ENCODE measurements at regions not wholly inside any gene's neighbourhood (a gene's known extent, or its start where the extent isn't known, plus 50 kb on each side); places are given as distances from the start of the nearest gene placed in this dataset.

DNA sequence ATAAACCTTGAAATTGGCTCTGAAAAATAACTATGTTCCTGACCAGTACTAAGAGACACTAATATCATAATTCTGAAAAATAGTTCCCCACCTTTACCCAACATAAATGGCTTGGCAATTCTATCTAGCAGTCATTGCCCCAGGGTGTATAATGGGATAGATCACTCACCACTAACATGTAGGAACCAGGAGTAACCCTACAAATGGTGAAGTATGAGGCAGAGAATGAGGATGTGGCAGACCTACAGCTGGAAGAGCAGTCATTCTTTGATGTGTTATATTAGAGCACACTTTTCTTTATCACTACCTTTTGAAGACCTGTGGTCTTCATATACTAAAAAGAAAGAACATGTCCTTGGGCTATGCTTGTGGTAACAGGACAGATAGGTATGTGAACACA lies 136.5 kb upstream of the SYNDIG1 start:
- DNase-seq = no peak

DNA sequence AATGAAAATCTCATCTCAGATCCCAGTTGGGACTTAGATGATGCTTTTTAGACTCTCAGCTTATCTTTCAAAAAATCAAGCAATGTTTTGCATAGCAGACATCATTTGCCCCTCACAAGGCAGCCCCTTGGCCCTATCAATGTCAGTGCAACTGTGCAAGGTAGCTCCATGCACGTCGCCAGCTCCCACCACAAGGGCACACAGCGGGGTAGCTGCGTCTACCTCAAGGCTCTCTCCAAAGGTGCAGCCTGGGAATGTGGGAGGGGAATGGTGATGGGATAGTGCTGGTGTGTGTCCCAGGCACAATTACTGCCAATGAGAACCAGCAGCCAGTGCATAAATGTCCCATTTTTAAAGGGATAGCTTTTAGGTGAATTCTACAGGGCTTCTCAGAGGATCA lies 137.5 kb upstream of the SYNDIG1 start:
- DNase-seq = no peak

DNA sequence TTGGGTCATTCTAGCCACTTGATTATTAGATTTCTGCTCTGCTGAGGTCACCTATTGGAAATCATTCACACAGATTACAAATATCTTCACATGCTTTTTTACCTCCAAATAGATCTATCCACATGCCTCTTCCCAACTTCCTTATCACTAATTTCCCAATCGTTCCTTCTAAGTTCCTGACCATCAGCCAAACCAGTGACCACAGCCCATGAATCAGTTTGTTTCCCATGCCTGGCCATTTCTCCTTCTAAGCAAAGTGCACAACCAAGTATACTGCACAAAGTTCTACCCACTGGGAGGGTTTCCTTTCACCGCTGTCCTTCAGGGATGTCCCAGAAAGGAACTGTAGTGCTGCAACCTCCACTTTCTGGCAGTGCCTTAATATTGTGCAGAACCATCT lies 140.5 kb upstream of the SYNDIG1 start:
- no peak for DNase-seq

DNA sequence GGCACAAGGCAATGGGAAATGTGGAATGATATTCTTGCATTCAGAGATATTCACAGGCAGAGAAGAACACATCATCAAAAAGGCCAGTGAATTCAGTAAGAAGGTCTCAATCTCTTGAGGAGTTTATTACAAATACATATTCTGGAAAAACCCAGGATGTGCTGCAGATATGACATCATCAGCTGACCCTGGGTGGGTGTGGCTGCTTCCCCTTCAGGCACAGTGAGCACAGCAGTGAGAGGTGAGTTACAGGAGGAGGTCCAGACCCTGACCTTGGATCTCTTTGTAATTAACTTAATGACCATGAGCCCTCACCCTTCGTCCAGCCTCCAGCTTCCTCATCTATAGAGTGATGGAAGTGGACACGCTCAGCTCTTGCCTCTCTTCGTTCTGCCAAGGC lies 147.5 kb upstream of the SYNDIG1 start:
- DNase-seq = no peak

DNA sequence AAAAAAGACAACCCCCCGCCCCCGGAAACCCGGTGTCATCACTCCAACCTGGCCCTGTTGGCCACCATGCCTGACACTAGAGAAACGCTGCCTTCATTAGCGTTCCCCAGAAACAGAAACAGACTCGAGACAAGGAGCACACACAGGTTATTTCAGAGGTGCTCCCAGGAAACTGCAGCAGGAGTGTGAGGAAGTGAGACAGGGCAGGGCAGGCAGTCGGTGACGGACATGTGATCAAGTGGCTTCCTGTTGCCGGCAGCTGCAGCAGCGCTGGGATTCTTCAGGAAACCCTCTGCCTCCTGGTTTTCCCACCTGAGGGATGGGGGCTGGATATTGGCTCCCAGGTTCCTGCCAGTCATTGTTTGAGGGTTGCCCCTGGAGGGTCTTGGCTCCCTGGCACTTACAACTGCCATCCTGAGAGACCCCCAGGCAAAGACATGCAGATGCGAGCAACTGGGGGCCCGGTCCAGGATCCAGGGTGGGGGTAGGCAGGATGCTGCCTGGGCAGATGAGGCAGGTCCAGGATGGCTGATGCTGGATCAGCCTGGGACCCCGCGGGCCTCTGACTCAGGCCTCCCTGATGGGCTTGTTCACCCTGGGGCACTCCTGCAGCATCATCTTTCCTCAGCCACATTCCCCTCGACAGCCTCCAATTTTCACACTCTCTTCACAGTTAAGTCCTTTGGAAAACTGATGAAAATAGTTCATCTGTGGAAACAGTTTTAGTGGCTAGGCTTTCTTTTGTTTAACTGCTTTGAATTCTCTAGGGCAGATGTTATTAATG lies 150.7 kb upstream of the SYNDIG1 start:
- DNase-seq = no peak

DNA sequence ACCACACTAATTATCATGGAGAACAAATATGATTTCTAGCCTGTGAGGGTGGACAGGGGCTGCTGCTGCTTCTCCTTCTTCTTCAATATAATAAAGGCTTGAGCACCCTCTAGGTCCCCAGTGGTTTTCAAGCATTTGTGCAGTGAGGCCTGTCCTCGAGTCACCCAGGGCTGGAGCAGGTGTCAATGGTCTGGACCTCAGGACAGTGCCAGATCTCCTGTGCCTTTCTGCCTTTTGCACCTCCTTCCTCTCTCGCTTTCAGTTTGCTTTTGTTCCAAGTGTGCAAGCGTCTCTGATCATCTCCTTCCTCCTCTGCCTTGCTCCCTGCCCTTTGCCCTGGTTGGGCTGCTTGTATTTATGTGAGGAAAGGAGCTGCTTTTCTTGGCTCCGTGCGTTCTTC lies 152.2 kb upstream of the SYNDIG1 start:
- no peak for DNase-seq

DNA sequence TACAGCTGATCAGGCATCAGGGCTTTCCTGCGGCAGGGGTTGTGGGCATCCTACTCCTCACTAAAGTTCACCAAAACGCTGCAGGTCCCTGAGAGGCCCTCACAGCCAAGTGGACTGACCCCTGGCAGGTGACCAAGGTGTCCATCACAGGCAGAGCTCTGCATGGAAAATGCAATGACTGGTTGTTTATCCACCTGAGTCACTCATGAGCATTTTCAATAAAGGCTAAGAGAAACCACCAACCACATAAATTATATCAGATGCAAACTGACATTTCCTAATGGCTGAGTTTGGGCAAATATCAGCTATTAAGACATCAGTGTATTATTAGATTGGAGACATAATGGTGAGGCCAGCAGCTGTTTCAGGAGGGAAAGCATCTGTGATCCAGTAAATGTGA lies 152.7 kb upstream of the SYNDIG1 start:
- DNase-seq = no peak

DNA sequence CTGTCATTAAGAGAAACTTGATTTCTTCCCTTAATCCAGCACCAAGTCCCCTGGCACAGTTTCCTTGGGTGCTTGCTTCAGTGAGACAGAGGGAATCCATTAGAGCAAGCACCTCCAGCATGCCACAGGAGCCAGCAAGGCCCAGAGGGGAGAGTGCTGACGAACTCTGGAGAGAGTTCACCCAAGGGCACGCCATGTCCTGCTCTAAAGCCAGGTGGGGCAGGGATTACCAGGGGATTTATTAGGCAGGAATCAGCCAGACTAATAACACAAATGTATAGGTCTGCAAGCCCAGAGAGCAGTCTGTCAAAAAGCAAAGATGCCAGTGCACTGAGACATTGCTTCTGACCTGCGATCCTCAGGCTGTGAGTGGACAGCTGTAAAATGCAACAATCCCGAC lies 155.4 kb upstream of the SYNDIG1 start:
- DNase-seq = no peak

DNA sequence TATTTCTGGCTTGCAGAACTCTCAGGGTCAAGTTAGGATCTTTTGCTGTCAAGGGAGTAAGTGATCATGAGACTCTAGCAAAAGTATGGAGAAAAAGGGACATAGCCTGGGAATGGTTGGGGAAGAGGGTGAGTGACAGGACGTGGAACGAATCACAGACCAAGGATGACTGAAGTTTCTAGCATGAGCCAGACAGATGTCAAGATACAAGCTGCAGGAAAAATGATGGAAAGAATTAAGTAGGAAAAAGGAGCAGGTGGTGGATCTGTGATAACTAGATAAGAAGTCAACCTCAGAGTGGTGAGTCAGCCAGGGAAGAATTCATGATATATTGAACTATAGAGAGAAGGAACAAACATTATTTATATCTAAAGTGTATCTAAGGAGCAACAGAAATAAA lies 159.8 kb upstream of the SYNDIG1 start:
- no peak for DNase-seq

DNA sequence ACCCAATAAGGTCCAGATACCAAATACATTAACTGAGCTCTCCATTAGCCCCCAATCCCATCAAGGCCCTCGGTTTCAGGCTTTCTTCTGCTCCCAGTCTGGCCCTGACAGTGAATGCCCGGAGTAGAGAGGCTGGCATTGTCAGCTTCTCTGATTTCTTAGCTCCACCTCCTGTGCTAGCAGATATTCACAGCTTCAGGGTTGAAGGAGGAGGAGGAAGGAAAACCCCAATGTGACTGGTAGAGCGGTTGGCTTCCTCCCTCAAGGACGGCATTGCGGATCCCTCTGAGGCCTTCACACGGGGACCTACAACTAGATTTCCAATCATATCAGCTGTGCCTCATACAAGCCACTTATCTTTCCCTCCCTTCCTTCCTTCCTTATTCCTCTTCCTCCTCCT lies 164.1 kb upstream of the SYNDIG1 start:
- no peak for DNase-seq

DNA sequence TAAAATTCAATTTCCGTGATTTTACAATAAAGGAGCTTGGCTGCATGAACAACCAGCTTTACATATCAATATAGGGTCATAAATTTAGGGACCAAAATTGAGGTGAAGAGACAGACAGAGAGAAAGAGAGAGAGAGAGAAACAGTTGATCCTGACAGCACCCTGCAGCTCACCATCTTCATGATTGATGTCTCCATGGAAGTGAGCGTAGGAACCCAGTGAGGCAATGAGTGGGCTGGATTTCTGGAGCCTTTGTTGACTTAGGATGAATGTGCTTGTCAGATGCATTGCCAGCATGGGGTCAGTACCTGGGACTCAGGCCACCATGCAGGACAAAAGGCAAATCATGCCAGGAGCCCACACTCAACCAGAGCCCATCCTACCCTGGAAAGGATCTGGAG lies 165.1 kb upstream of the SYNDIG1 start:
- no peak for DNase-seq

DNA sequence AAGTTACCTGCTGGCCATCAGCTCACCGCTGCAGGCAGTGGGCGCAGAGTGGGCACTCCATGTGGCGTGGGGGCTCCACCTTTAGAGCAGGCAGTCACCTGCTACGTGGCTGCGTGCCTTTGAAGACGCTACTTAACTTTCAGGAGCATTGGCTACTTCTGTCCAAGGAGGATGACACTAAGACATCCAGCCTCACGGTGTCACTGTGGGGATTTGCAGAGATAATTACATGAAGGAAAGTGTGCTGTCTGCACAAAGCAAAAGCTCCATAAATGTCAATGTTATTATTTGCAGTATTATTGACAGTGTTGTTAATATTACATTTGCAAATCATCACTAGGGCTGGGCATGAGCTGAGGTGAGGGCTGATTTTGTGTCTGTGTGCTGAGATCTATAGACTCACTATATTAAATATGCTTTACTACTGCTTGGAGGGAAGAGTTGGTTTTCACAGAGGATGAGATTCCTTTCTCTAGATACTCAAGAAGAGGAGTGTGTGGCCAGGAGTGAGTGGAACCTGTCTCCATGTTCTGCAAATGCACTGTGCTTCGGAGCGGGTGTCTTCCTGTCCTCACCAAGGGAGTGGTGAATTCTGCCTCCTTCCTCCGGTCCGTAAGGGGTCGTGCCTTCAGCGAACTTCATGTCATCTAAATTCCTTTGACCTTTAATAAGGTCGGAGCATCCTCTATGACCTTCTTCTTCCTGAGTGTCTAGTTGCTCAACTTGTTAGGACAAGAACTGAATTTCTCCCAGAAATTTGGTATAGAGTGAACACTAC lies 165.8 kb upstream of the SYNDIG1 start:
- no peak for DNase-seq

DNA sequence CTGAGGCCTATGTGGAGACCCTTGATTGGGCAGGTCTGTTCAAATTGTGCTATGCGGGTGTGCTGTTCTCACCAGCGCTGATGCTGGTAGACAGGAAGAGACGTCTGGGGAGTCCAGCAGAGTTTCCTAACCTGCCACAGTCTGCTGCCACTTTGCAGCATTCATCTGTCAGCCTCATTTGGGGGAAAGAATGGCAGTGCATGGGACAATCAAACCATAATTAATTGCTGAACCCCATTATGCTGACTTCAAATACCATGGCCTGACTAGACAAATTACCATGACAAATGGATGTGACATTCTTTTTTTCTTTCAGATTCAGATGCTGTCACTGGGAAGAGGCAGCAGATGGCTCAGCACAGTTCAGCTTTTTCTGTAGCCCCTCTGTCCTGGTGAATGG lies 171.4 kb upstream of the SYNDIG1 start:
- no peak for DNase-seq

DNA sequence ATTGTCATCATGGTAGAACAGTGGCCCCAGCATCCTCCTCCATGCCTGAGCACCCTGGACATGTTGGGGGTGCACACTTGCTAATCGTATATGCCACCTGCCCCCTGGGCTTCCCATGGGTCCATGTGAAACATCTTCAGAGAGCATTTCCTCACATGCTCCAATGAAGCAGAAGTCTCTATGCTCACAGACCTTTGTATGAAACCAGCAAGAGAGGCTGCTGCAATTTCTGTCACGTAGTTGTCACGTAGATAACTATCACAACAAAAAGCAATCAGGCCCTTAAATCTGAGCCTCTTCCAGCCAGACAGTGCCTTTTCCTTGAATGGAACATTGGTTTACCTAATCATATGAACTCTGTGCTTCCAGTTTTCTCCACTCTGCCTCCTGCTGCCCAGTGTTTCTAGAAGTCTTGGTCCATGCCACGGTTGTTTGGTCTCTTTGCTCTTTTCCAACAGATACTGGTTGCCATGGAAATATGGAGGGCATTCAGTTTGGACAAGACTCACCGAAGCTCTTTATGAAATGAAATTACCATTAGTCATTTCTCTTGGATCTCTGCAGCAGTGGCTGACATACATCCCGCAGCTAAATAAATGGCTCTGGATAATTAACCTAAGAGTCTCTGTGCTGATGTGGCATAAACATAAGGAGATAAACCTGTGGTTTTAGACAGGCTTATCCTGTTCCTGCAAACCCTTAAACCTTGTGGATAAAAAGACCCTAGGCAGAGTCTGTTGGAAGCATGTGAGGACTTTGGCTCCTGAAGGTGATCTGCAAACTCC lies 172.8 kb upstream of the SYNDIG1 start:
- DNase-seq = no peak

DNA sequence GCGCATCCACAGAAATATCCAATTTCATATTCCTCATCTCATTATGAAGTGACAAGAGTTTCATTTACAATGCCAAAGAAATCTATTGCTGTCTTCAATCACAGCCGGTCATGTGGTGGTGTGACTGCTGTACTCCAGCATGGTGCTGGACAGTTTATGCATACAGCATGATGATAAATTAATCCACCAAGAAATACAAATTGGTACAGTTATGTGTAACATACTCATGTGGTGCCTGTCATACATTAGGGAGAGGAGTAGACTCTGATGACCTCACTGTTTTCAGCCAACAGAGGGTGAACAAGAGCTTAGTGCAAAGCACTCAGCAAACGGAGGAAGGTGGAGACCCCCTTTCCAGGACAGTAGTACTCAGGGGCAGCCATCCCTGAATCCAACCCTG lies 178.4 kb upstream of the SYNDIG1 start:
- DNase-seq = no peak

DNA sequence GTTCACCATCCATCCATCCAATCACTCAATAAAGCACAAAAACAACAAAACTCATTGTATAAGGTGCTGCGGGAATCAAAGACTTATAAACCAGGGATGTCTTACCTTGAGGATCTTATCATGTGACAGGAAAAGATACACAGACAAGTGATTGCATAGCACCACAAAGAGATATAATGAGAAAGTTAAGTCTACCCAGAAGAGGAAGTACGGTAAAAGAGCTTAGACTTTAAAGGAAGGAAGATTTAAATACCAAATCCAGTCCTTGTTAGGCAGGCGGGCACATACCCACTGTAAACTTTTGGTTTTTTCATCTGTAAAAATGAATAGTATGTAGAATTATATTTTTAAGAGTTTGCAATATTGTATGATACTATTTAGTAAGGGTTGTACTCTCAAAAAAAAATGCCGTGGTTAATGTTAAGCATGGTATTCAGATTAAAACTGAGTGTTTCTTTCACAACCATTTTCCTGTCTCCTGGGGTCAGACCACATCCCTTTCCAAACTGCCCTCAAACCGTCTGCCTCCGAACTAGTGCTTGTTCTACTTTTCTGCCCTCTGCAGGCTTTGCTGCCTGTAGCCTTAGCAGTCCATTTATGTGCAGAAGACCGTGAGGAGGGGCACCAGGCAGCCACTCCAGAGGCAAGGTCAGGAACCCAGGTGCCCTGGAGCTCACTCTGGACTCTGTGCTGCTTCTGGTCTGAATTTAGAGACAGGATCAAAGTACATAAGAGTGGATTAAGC lies 179.5 kb upstream of the SYNDIG1 start:
- no peak for DNase-seq

DNA sequence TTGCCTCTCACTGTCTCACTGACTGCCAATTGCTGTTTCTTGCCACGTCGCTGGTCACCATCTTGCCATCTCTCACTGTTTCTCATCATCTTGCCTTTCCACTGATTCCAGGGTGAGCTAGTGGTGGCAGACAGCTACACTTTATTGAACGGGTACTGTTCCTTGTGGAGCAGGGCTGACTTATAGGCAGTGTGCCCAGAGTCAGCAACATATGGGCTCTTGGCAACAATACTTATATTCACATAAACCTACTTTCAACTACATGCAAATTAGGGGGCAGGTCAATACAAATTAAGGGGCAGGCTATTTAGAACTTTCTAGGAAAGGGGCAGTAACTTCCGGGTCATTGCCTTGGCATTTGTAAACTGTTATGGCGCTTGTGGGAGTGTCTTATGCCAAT lies 186.2 kb upstream of the SYNDIG1 start:
- DNase-seq = no peak

DNA sequence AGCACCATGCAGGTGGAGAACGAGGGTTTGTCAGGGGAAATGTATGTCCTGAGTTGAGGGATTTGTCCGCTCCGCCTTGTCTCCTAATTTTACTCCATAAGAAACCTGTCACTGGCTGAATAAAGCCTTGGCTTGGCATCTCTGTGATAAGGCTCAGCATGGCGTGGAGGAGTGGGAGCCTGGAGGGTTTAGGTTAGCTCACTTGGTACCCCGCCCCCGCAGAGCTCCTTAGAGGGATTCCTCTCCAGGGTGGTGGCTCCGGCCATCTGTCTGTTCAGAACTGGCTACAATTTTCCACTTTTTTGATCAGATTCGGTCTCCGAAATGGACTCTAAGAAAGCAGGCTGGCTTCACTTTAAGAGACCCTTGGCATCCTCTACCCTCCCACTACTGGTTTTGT lies 192.2 kb upstream of the SYNDIG1 start:
- no peak for DNase-seq

DNA sequence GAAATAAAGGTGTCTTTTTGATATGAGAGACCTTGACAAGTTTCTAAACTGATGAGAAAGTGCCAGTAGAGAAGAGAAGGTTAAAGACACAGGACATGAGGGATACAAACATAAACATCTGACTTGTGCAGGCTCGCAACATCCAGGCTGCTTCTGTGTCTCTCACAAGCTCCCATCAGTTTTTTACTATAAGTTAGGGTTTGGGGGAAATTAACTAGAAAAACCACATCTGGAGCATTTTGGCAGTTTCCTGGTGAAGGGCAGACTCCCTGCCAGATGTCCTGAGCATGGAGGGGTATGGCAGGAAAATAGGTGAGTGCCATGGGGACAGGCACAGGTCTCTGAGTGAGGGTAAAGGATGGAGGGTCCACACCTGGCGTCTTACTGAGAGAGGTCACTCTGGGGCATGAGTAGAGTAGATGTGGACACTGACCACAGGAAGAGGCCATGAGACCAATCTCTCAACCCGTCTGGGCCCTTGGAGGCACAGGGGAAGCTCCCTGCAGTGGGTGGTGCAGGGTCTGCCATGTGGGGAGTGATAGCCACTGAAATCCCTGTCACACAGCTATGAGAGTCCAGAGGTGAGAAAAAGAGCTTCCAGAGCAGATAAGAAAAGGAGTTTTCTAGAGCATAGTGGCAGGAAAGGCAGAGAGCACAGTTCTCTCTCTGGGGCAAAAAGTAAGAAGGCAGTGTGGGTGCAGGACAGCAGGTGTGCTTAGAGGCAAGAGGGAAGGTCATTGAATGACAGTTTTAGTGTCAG lies 193.3 kb upstream of the SYNDIG1 start:
- no peak for DNase-seq

DNA sequence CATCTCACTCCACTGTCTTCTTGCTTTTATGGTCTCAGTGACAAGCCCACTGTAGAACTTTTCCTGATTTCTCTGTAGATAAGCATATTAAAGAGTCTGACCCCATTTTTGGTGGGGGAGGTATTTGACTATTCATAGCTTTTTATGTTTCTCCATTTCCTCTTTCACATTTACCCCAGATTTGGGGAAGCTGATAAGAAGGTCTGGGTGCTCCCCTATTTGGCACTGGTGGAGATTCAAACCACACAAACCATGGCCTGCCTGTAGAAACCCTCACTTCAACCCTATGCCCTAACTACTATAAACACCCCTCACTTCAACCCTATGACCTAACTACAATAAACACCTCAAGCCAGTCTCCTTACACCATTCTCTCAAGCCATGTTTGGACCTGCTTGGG lies 196.2 kb upstream of the SYNDIG1 start:
- DNase-seq = no peak

DNA sequence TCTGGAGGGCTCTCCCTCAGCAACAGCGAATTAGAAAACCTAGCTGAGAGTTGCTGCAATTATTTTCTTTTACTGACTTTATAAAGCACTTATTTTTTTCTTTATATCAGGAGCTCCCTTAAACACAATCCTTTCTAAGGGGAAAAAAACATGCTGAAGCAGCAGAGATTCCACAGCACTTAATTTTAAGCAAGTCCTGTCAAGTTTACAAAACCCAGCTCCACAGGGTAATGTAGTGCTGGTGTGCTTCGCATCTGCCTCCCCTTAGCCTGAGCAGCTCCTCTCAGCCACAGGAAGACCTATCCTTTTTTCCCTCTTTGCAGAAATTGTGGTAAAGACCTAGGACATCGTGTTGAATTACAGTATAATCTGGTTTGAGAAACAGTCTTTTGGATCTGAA lies 208.1 kb upstream of the SYNDIG1 start:
- no peak for DNase-seq

DNA sequence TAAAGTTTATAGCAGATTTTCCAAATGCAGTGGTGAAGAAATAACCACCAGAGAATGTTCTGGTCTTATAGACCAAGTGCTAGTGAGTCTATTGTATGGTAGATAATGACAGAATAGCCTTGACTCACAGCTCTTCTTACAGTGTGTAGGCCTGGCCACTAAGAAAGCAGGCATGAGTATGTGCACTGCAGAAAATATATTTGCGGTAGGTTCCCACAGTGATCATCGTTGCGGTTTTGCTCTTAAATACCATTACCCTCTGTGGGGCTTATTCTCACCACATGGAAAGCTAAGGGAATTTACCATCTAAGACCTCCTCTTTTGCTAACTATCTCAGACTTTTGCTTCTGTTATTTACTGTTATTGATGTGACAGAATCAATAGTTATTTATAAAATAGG lies 212.3 kb upstream of the SYNDIG1 start:
- DNase-seq = no peak
